Activated naive CD4-positive, alpha-beta T cell treated with anti-CD3 and anti-CD28 coated beads, Interleukin-2, amount 50 U/mL, for 24 hours (primary cell): ENCODE measurements at regions not wholly inside any gene's neighbourhood (a gene's known extent, or its start where the extent isn't known, plus 50 kb on each side); places are given as distances from the start of the nearest gene placed in this dataset.

ENCODE experiments used
- H3K27ac Mint-ChIP-seq: one replicate; pipeline ENCODE4 v1.8.0; 2021; ENCODE audit warnings: mild to moderate bottlenecking, mixed read lengths
- H3K27me3 Mint-ChIP-seq: one replicate; pipeline ENCODE4 v1.8.0; 2021; ENCODE audit warnings: mixed read lengths
- H3K36me3 Mint-ChIP-seq: one replicate; pipeline ENCODE4 v1.8.0; 2021; ENCODE audit warnings: mixed read lengths
- H3K4me1 Mint-ChIP-seq: one replicate; pipeline ENCODE4 v1.8.0; 2021; ENCODE audit warnings: mixed read lengths
- H3K4me3 Mint-ChIP-seq: one replicate; pipeline ENCODE4 v1.8.0; 2021; ENCODE audit warnings: mild to moderate bottlenecking, mixed read lengths
- H3K9me3 Mint-ChIP-seq: one replicate; pipeline ENCODE4 v1.8.0; 2021; ENCODE audit warnings: mixed read lengths

DNA sequence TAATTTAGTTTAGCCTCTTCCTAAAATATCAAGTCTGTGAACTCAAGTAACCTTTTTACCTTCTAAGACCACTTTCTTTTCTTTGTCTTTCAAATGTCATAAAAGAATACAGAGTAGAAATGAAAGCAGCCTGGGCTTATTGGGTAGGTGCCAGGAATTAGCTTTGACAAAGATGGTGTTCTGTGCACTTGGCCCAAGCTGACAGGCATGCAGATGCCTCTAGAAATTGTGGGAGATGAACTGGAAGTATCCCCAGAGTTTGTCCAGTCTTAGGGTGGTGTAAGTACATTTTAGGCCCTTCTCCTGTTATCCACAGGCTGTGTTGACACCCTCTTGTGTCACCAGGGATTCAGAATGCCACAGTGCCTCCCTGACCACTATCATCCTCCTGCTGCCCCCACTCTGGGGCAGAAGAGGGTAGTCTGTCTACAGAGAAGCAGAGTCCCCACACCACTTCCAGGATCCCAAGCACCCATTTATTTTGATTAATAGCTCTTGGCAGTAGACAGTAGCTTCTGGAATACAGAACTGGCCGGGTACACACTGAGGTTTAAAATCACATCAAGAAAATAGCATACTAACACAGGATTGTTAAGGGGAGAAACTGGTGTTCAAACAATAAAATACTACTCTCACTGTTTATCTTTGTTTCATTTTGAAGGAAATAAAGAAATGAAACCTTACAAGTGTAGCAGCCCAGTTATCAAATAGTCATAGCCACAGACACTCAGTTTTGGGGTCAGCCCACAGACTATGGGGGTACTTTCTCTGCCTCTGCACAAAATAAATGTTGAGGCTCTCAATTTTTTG lies 343.2 kb downstream of the KCNRG start:
- H3K36me3 Mint-ChIP-seq: no peaks in the 10 kb centered on the region
- H3K4me1 Mint-ChIP-seq: peaks cover 57% of the 10 kb centered on the region
- no peak overlapping the region for H3K27ac Mint-ChIP-seq
- no peak overlapping the region for H3K4me3 Mint-ChIP-seq
- H3K27me3 Mint-ChIP-seq: no peaks in the 10 kb centered on the region
- no peaks in the 10 kb centered on the region for H3K9me3 Mint-ChIP-seq

DNA sequence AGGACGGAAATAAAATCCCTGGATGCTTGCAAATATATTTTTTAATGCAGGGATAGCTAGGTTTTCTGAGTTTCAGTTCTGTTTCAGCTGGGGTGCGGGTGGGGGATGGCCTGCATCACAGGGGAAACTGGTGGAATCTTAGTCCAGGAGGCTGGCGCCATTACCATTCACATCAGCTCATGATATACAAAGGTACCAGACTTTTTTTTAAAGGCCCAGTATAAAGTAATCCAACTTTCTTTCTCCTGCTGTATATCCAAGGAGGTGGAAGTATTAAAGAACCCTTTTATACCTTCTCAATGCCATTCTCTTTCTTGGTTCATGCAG lies 343.8 kb downstream of the KCNRG start:
- no peak overlapping the region for H3K4me3 Mint-ChIP-seq
- H3K9me3 Mint-ChIP-seq: no peaks in the 10 kb centered on the region
- no peaks in the 10 kb centered on the region for H3K27me3 Mint-ChIP-seq
- H3K27ac Mint-ChIP-seq: no peak overlapping the region
- no peaks in the 10 kb centered on the region for H3K36me3 Mint-ChIP-seq
- peaks cover 53% of the 10 kb centered on the region for H3K4me1 Mint-ChIP-seq

DNA sequence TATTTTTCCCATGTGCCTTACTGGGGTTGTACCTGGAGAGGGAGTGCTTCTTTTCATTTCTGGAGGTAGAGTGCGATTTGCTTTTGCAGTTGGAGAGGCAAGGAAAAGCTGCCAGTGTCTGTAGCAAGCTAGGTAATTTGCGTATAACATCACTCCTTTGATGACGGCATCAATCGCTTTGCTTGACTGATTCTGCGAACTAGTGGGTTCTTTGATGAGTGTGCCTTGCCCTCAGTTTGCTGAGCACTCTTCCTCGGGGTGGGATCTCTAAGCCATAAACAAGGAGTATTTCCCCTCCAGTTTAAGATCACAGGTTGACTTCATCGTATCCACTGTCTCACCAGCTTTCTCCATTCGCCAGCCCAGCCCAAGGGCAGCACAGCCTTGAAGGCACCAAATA lies 344.5 kb downstream of the KCNRG start:
- Mint-ChIP-seq H3K4me1 (peaks cover 53% of the 10 kb centered on the region), H3K27me3 (no peaks in the 10 kb centered on the region), H3K9me3 (no peaks in the 10 kb centered on the region), H3K36me3 (no peaks in the 10 kb centered on the region), H3K27ac (no peak overlapping the region), H3K4me3 (no peak overlapping the region)

DNA sequence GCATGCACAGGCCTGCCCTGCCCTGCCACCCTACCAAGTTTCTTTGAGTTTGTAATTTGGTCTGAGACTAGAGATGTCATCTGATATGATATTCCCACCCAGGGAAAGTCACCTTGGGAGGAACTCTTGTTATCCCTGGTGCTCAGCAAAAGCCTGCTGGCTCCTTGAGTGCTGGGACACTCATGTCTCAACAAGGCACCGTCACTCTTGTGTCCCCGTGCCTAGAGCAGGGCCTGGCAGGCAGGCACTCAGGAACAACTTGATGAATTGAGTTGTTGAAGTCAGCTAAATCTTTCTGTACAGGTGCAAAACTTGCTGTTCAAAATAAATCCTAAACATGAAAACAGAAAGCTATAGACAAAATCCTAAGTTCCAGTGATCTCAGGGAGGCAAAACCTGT lies 345.4 kb downstream of the KCNRG start:
- H3K27ac Mint-ChIP-seq: no peak overlapping the region
- no peaks in the 10 kb centered on the region for H3K9me3 Mint-ChIP-seq
- no peak overlapping the region for H3K4me3 Mint-ChIP-seq
- peaks cover 55% of the 10 kb centered on the region for H3K4me1 Mint-ChIP-seq
- H3K36me3 Mint-ChIP-seq: no peaks in the 10 kb centered on the region
- no peaks in the 10 kb centered on the region for H3K27me3 Mint-ChIP-seq

DNA sequence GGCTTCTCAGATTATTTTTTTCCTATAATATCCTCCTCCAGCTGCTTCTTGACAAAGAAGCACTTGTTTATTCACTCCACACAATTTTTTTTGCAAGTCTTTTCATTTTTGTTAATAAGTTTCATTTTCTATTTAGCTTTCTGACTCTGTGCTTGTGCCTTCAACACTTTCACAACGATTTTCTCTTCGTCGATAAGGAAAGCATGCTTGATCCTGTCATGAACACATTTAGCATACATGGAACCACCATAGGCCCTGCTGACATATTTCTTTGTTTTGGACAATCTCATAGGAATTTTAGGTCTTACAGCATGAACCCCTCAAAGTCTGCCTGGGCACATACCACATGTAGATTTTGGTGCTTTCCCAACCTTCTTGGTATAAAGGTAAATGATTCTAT lies 346.0 kb downstream of the KCNRG start:
- Mint-ChIP-seq H3K27me3 (no peaks in the 10 kb centered on the region), H3K4me1 (peaks cover 56% of the 10 kb centered on the region), H3K4me3 (peak overlapping the region; percentile 39), H3K36me3 (no peaks in the 10 kb centered on the region), H3K27ac (no peak overlapping the region), H3K9me3 (no peaks in the 10 kb centered on the region)

DNA sequence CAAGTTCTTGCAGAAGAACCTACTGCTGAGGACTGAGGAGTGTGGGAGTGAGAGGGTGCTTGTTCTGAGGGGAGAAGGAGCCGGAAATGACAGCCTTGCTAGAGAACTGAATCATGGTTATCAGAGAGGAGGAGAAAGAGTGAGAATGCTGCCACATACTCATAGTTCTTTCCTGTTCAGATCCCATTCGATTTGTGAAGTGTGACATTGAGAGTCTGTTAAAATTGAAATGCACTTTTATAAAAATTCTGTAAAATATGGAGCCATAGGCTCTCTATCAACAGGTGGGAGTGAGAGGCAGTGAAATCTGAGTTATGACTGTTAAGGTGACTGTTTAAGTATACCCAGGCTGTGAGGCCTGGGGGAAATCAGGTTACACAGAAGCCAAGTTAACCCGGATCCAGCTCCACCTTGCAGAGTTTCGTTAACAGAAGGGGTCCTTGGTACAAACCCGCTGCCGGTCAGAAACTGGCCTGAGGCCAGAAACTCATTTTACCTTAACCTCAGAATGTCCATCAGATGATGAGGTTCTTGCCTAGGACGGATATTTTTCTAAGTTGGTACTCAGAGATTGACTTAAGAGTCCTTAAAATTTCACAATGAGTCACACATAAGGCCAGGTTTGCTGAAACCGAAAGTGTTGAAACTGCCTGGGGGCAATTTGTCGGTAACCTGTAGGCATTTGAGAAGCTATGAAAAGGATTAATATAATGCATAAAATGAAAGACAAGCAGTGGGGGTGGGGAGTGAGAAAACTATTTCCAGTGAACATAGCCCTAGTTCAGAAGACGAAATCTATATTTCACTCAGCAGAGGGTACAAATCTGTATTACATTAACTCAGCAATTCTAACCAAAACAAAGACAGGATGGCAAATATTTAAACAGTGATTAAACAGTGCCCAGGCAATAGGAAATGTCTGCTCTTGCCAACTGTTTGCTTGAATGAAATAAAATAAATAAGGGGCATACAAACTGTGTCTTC lies 350.5 kb downstream of the KCNRG start:
- H3K27ac Mint-ChIP-seq: peak overlapping the region; percentile 93

DNA sequence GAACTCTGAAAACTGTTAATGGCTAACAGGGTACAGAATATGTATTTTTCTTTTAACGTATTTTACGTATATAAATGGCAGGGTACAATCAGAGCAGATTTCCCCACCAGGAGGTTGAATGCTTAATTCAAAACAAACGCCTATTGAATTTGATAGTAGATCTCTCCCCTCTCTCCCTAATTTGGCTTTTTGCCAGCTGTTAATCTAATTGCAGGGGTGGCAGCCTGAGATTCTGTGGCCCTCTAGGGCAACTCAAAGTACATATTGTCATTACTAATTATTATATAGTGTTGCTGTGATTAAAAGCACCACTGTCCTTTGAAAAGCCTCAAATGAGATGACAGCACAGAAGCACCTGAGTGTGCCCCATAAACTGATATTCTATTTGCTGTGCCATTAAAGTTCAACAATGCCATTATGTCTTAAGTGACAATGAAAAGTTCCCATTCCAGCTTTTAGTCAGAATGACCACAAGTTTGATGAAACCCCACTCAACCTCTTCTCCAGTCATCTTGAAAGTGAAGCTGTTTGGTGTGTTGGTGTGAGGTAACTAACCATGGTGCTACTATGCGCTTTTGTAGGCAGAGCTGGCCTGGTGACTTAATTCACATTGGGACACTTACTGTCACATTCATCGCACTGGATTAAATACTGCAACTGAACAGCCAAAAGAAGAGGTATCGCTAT lies 351.4 kb downstream of the KCNRG start:
- Mint-ChIP-seq H3K4me1 (peaks cover 35% of the 10 kb centered on the region), H3K36me3 (no peaks in the 10 kb centered on the region), H3K27ac (peak overlapping the region; percentile 93), H3K9me3 (no peaks in the 10 kb centered on the region), H3K4me3 (peak overlapping the region; percentile 80), H3K27me3 (peaks cover 4% of the 10 kb centered on the region)

More for the DNA sequence above, 350.5 kb downstream of the KCNRG start:
- Mint-ChIP-seq H3K9me3 (no peaks in the 10 kb centered on the region), H3K4me3 (peak overlapping the region; percentile 80), H3K4me1 (peaks cover 44% of the 10 kb centered on the region), H3K27me3 (no peaks in the 10 kb centered on the region), H3K36me3 (no peaks in the 10 kb centered on the region)

DNA sequence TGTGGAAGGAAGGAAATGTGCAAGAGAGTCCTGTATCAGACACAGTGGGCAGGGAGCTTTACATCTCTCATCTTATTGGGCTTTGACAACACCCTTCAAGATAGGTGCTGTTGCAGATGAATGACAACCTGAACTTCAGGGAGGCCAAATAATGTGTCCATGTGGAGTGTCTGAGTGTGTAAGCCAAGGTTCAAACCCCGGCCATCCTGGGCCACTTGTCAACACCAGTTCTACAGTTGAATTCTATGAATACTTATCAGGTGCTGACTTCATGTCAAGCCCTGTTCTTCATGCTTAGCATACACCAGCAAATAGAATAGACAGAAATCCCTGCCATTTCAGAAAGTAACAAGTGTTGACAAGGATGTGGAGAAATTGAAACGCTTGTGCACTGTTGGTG lies 354.4 kb downstream of the KCNRG start:
- Mint-ChIP-seq H3K27ac (no peak overlapping the region), H3K4me3 (no peak overlapping the region), H3K4me1 (peaks cover 26% of the 10 kb centered on the region), H3K36me3 (no peaks in the 10 kb centered on the region), H3K9me3 (no peaks in the 10 kb centered on the region), H3K27me3 (peaks cover 6% of the 10 kb centered on the region)

DNA sequence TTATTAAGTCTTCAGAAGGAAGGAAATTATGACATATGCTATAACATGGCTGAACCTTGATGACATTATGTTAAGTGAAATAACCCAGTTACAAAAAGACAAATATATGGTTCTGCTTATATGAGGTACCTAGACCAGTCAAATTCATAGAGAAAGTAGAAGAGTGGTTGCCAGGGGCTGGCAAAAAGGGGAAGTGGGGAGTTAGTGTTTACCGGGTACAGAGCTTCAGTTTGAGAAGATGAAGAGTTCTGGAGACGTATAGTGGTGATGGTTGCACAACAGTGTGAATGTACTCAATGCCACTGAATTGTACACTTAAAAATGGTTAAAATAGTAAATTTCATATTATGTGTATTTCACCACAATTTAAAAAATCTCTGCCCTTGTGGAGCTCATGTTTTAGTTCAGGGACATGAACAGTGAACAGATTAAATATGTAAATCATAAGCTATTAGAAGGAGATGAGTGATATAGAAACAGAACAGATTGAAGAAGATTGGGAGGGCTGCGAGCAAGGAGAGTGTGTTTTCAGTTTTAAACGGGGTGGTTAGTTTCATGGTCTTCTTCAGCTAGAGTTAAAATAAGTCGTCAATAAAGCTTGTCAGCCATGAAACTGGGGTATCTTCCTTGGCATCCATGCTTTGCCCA lies 355.2 kb downstream of the KCNRG start:
- H3K36me3 Mint-ChIP-seq: no peaks in the 10 kb centered on the region
- no peaks in the 10 kb centered on the region for H3K9me3 Mint-ChIP-seq
- no peak overlapping the region for H3K27ac Mint-ChIP-seq
- H3K4me1 Mint-ChIP-seq: peaks cover 19% of the 10 kb centered on the region
- no peak overlapping the region for H3K4me3 Mint-ChIP-seq
- H3K27me3 Mint-ChIP-seq: peaks cover 6% of the 10 kb centered on the region

DNA sequence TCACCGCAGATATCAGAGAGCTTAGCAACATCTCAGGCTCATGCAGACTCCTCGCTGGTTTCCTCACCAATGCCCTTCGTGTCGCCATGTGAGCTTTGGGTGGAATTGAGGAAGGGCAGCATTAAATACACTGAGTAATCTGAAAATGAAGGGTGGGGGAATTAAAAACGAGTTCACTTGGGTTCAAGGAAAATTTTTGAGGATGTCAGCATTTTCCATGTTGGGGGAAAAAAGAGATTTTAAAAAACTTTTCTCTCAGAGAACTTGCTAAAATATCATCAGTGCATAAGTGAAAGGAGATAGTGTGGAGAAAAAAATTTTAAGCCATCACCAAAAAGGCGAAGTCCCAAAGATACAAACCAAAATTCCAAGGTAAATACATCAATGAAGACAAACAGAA lies 359.3 kb downstream of the KCNRG start:
- Mint-ChIP-seq H3K4me3 (no peak overlapping the region), H3K36me3 (no peaks in the 10 kb centered on the region), H3K9me3 (no peaks in the 10 kb centered on the region), H3K27me3 (peaks cover 8% of the 10 kb centered on the region), H3K27ac (no peak overlapping the region), H3K4me1 (no peaks in the 10 kb centered on the region)

DNA sequence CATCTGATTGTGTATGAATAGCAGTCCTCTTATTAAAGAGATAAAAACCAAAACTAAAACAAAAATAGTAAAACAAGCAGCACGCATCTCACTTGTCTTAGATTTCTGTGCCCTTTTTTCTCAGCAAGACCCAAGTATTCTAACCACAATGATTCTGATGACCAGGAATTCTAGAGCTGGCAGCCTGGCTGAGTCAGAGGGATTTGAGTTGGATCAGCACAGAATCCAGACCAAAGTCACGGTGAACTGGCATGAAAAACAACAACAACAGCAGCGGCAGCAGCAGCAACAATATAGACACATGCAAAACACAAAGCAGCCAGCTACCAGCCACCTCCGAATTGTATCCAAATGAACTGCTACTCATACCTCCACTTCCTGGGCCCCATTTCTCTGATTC lies 360.5 kb downstream of the KCNRG start:
- H3K27ac Mint-ChIP-seq: peak overlapping the region; percentile 63
- peaks cover 10% of the 10 kb centered on the region for H3K27me3 Mint-ChIP-seq
- H3K4me3 Mint-ChIP-seq: no peak overlapping the region
- H3K9me3 Mint-ChIP-seq: peaks cover 2% of the 10 kb centered on the region
- H3K36me3 Mint-ChIP-seq: peaks cover 5% of the 10 kb centered on the region
- H3K4me1 Mint-ChIP-seq: no peaks in the 10 kb centered on the region

DNA sequence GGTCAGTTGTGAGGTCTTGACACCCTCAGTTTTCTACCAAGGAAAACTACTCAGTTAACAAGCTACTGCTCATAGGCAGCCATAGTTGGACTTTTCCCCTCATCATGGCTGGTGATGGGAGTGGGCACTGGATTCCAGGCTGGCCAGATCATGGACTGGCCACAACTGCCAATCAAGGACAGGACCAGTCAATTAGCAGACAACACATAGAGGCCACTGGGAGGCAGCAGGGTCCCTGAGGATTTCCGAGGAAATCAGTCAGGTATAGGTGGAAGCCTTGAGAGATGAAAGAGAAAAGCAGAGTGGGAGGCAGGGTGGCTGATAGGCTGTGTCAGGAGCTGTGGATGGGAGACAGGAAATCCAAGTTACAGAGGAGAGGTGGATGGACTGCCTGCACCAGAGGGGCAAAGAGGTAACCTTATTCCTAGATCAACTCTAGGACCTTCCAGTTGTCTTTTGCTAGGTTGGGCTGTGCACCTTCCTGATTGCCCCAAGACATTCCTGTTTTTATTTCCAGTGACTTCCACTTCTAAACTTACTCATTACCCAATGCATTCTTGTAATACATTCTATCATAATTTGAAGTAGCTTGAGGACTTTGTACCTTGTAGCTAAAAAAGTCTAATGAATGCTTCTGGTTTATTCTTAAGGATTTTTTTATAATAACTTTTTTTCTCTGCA lies 361.8 kb downstream of the KCNRG start:
- H3K9me3 Mint-ChIP-seq: peaks cover 8% of the 10 kb centered on the region
- H3K27ac Mint-ChIP-seq: peak overlapping the region; percentile 30
- no peak overlapping the region for H3K4me3 Mint-ChIP-seq
- peaks cover 9% of the 10 kb centered on the region for H3K27me3 Mint-ChIP-seq
- peaks cover 8% of the 10 kb centered on the region for H3K36me3 Mint-ChIP-seq
- no peaks in the 10 kb centered on the region for H3K4me1 Mint-ChIP-seq

DNA sequence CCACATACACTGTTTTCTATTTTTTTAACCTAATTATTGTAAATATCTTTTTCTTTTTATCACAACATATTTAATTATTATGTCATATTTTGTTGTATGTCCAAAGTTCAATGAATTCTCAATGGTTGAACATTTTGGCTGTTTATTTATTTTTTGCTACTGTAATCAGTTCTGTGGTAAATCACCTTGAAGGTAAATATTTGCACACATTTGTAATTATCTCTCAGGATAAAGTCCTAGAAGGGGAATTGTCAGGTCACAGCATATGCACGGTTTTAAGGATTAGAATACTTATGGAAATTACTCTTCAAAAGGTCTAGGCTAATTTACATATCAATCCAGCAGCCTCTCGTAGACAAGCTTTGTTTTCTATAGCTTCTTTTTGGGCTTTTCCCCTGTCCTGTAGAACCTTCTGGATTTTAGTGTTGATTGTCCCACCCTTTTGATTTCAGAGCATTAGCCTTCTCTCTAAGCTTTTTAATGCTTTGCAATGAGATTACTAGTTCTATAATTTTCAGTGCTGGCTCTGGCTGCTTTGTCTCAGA lies 362.6 kb downstream of the KCNRG start:
- peaks cover 8% of the 10 kb centered on the region for H3K36me3 Mint-ChIP-seq
- peaks cover 8% of the 10 kb centered on the region for H3K9me3 Mint-ChIP-seq
- no peaks in the 10 kb centered on the region for H3K4me1 Mint-ChIP-seq
- H3K27me3 Mint-ChIP-seq: peaks cover 9% of the 10 kb centered on the region
- no peak overlapping the region for H3K4me3 Mint-ChIP-seq
- no peak overlapping the region for H3K27ac Mint-ChIP-seq

DNA sequence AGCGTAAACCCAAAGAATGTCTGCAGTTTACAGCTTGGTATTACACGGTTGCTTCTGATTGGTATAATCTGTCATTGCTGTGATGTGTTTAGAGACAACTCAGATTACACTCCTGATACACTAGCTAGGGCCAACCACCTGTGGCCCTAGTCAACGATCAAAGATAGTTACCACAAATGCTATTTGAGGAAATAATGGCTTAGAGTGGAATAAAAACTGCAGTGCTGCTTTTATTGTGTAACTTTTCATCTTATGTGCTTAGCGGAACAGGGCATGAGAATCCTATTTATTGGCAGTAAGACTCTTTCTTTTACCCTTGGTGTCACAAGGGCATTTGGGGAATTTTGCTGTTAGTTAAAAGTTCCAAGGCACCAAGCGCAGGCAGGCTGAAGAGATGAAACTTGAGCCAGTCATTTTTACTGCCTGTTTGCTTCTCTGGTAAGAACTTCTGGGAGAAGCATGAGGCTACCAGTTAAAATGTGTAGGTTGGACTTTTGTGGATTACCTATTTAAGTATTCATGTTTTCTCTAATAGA lies 363.3 kb downstream of the KCNRG start:
- Mint-ChIP-seq H3K27ac (no peak overlapping the region), H3K9me3 (peaks cover 8% of the 10 kb centered on the region), H3K36me3 (peaks cover 8% of the 10 kb centered on the region), H3K27me3 (peaks cover 8% of the 10 kb centered on the region), H3K4me3 (no peak overlapping the region), H3K4me1 (no peaks in the 10 kb centered on the region)
